Prostate gland (tissue), 2 donors: ENCODE measurements at regions not wholly inside any gene's neighbourhood (a gene's known extent, or its start where the extent isn't known, plus 50 kb on each side); places are given as distances from the start of the nearest gene placed in this dataset.

Source experiments
- CTCF ChIP-seq, 4 experiments: fragments of 200-600 bp in 2 of 4; fragments of 450-650 bp in 2 of 4; sonication (generic) in 2 of 4; IDR thresholded peaks; 1 replicate in 3 of 4; 2 replicates in 1 of 4; pipeline ENCODE4 v1.5.1; 2016 to 2019; ENCODE audit warnings: antibody characterized with exemption in 4 of 4, mild to moderate bottlenecking in 2 of 4, moderate library complexity in 2 of 4
- POLR2A ChIP-seq: fragments of 450-650 bp; IDR thresholded peaks from one replicate; pipeline ENCODE4 v1.6.1; 2016; ENCODE audit warnings: antibody characterized with exemption, mild to moderate bottlenecking
- POLR2AphosphoS5 ChIP-seq: sonication (generic); formaldehyde crosslinking; IDR thresholded peaks from one replicate; pipeline ENCODE4 v1.6.1; 2017; ENCODE audit warnings: antibody characterized with exemption

- TF ChIP-seq CTCF (IDR thresholded peaks at IDR 0.05): no peak
- TF ChIP-seq POLR2A: no peak
- TF ChIP-seq POLR2AphosphoS5: no peak
Observed at GRCh38 chr2:160955578-160955977, 204.7 kb upstream of the TANK start.
